ENCODE measurements at regions not wholly inside any gene's neighbourhood (a gene's known extent, or its start where the extent isn't known, plus 50 kb on each side); places are given as distances from the start of the nearest gene placed in this dataset.

GRCh38 chr14:22465201-22465840 is 123.7 kb downstream of the DAD1 start (continued):
- TF ChIP-seq CSRNP3 (CRISPR knock-in tag; IDR thresholded peaks at IDR 0.05) = no peak
- TF ChIP-seq SNAI2 (CRISPR knock-in tag; IDR thresholded peaks at IDR 0.05) = no peak
- no peak for TF ChIP-seq TCF4 (CRISPR knock-in tag; IDR thresholded peaks at IDR 0.05; ENCODE audit: borderline replicate concordance)
- TF ChIP-seq ZNF8 (CRISPR knock-in tag; IDR thresholded peaks at IDR 0.05) = no peak
- TF ChIP-seq POU6F1 (CRISPR knock-in tag; IDR thresholded peaks at IDR 0.05; ENCODE audit: borderline replicate concordance, low read depth) = no peak
- no peak for TF ChIP-seq RARB (CRISPR knock-in tag; IDR thresholded peaks at IDR 0.05)

GRCh38 chr14:22464422-22465142 is 124.4 kb downstream of the DAD1 start:
- no peak for ATAC-seq
- TF ChIP-seq ZNF70 (CRISPR knock-in tag; IDR thresholded peaks at IDR 0.05) = no peak
- no peak for TF ChIP-seq PPARA (CRISPR knock-in tag; IDR thresholded peaks at IDR 0.05; ENCODE audit: borderline replicate concordance)
- no peak for TF ChIP-seq ZFP3 (CRISPR knock-in tag; IDR thresholded peaks at IDR 0.05)
- TF ChIP-seq OSR1 (CRISPR knock-in tag; IDR thresholded peaks at IDR 0.05) = no peak
- TF ChIP-seq RARB (CRISPR knock-in tag; IDR thresholded peaks at IDR 0.05) = no peak
- TF ChIP-seq GLIS3 (CRISPR knock-in tag; IDR thresholded peaks at IDR 0.05) = no peak
- TF ChIP-seq CREB5 (CRISPR knock-in tag; IDR thresholded peaks at IDR 0.05; ENCODE audit: low read depth) = no peak
- no peak for TF ChIP-seq PATZ1 (CRISPR knock-in tag; IDR thresholded peaks at IDR 0.05; ENCODE audit: borderline replicate concordance)
- no peak for TF ChIP-seq ISL1 (CRISPR knock-in tag; IDR thresholded peaks at IDR 0.05)
- TF ChIP-seq ZC3H10 (CRISPR knock-in tag; IDR thresholded peaks at IDR 0.05) = no peak
- no peak for TF ChIP-seq SNAI2 (CRISPR knock-in tag; IDR thresholded peaks at IDR 0.05)
- no peak for TF ChIP-seq CSRNP3 (CRISPR knock-in tag; IDR thresholded peaks at IDR 0.05)
- no peak for TF ChIP-seq ZNF8 (CRISPR knock-in tag; IDR thresholded peaks at IDR 0.05)
- no peak for TF ChIP-seq ARNTL (CRISPR knock-in tag; IDR thresholded peaks at IDR 0.05; ENCODE audit: borderline replicate concordance, low read depth)
- no peak for TF ChIP-seq ZNF565 (CRISPR knock-in tag; conservative IDR thresholded peaks at IDR 0.05; ENCODE audit: low read depth)

GRCh38 chr14:22463763-22464173 is 125.3 kb downstream of the DAD1 start:
- no peak for ATAC-seq
- TF ChIP-seq ARNTL (CRISPR knock-in tag; IDR thresholded peaks at IDR 0.05; ENCODE audit: borderline replicate concordance, low read depth) (no peak), TOX (CRISPR knock-in tag; IDR thresholded peaks at IDR 0.05; ENCODE audit: borderline replicate concordance) (no peak), ZC3H10 (CRISPR knock-in tag; IDR thresholded peaks at IDR 0.05) (no peak)

- no peak for ATAC-seq
- TF ChIP-seq ESRRG (CRISPR knock-in tag; IDR thresholded peaks at IDR 0.05) (no peak), GLIS3 (CRISPR knock-in tag; IDR thresholded peaks at IDR 0.05) (no peak), ZFP3 (CRISPR knock-in tag; IDR thresholded peaks at IDR 0.05) (no peak), PATZ1 (CRISPR knock-in tag; IDR thresholded peaks at IDR 0.05; ENCODE audit: borderline replicate concordance) (no peak), RARB (CRISPR knock-in tag; IDR thresholded peaks at IDR 0.05) (no peak), TCF4 (CRISPR knock-in tag; IDR thresholded peaks at IDR 0.05; ENCODE audit: borderline replicate concordance) (no peak), ARNTL (CRISPR knock-in tag; IDR thresholded peaks at IDR 0.05; ENCODE audit: borderline replicate concordance, low read depth) (no peak), POU6F1 (CRISPR knock-in tag; IDR thresholded peaks at IDR 0.05; ENCODE audit: borderline replicate concordance, low read depth) (no peak), ZNF8 (CRISPR knock-in tag; IDR thresholded peaks at IDR 0.05) (no peak), ZFP30 (CRISPR knock-in tag; IDR thresholded peaks at IDR 0.05) (no peak), PPARA (CRISPR knock-in tag; IDR thresholded peaks at IDR 0.05; ENCODE audit: borderline replicate concordance) (no peak)
Measured at GRCh38 chr14:22462923-22463322, 126.1 kb downstream of the DAD1 start.
